ENCODE measurements at regions not wholly inside any gene's neighbourhood (a gene's known extent, or its start where the extent isn't known, plus 50 kb on each side); places are given as distances from the start of the nearest gene placed in this dataset.

GRCh38 chr20:61053487-61053886, 198.6 kb upstream of the CDH4 start:
- POLR2A ChIA-PET = no interaction called here
- DNase-seq (ENCODE audit: low read depth) = no peak
- H3K36me3 ChIP-seq (ENCODE audit: control insufficient read depth, insufficient read depth, low read length) = no peaks in the 10 kb centered on the region
- no peak overlapping the region for H3K4me3 ChIP-seq (ENCODE audit: low read depth, low read length)
- CTCF ChIA-PET = no interaction called here
- H3K27me3 ChIP-seq (ENCODE audit: control insufficient read depth, insufficient read depth, low read length) = no peaks in the 10 kb centered on the region
- no peak for TF ChIP-seq CTCF (IDR thresholded peaks at IDR 0.05; ENCODE audit: insufficient read depth, low read depth, low read length)

- no peak for DNase-seq (ENCODE audit: low read depth)
- no peaks in the 10 kb centered on the region for H3K36me3 ChIP-seq (ENCODE audit: control insufficient read depth, insufficient read depth, low read length)
- H3K4me3 ChIP-seq (ENCODE audit: low read depth, low read length) = no peak overlapping the region
- no peak for TF ChIP-seq CTCF (IDR thresholded peaks at IDR 0.05; ENCODE audit: insufficient read depth, low read depth, low read length)
- ChIA-PET CTCF (no interaction called here), POLR2A (no interaction called here)
- no peaks in the 10 kb centered on the region for H3K27me3 ChIP-seq (ENCODE audit: control insufficient read depth, insufficient read depth, low read length)
These were observed 198.2 kb upstream of the CDH4 start for GRCh38 chr20:61053889-61054288.

- CTCF ChIA-PET = no interaction called here
- Histone ChIP-seq H3K36me3 (ENCODE audit: control insufficient read depth, insufficient read depth, low read length) (no peaks in the 10 kb centered on the region), H3K4me3 (ENCODE audit: low read depth, low read length) (no peak overlapping the region), H3K27me3 (ENCODE audit: control insufficient read depth, insufficient read depth, low read length) (no peaks in the 10 kb centered on the region)
- no peak for DNase-seq (ENCODE audit: low read depth)
- POLR2A ChIA-PET = no interaction called here
- no peak for TF ChIP-seq CTCF (IDR thresholded peaks at IDR 0.05; ENCODE audit: insufficient read depth, low read depth, low read length)
These were observed 197.7 kb upstream of the CDH4 start for GRCh38 chr20:61054411-61054810.

- H3K36me3 ChIP-seq (ENCODE audit: control insufficient read depth, insufficient read depth, low read length) = no peaks in the 10 kb centered on the region
- ChIA-PET CTCF (no interaction called here), POLR2A (no interaction called here)
- no peak for TF ChIP-seq CTCF (IDR thresholded peaks at IDR 0.05; ENCODE audit: insufficient read depth, low read depth, low read length)
- H3K4me3 ChIP-seq (ENCODE audit: low read depth, low read length) = no peak overlapping the region
- no peaks in the 10 kb centered on the region for H3K27me3 ChIP-seq (ENCODE audit: control insufficient read depth, insufficient read depth, low read length)
- no peak for DNase-seq (ENCODE audit: low read depth)
These were observed 196.7 kb upstream of the CDH4 start for GRCh38 chr20:61055180-61056010.

- ChIA-PET CTCF (no interaction called here), POLR2A (no interaction called here)
- no peaks in the 10 kb centered on the region for H3K36me3 ChIP-seq (ENCODE audit: control insufficient read depth, insufficient read depth, low read length)
These were observed 195.9 kb upstream of the CDH4 start for GRCh38 chr20:61056116-61056515.

More at GRCh38 chr20:61056116-61056515, 195.9 kb upstream of the CDH4 start:
- DNase-seq (ENCODE audit: low read depth) = no peak
- no peak overlapping the region for H3K4me3 ChIP-seq (ENCODE audit: low read depth, low read length)
- TF ChIP-seq CTCF (IDR thresholded peaks at IDR 0.05; ENCODE audit: insufficient read depth, low read depth, low read length) = no peak
- H3K27me3 ChIP-seq (ENCODE audit: control insufficient read depth, insufficient read depth, low read length) = no peaks in the 10 kb centered on the region
